A673 (cell line): ENCODE measurements at regions not wholly inside any gene's neighbourhood (a gene's known extent, or its start where the extent isn't known, plus 50 kb on each side); places are given as distances from the start of the nearest gene placed in this dataset.

Experiments
- EZH2 ChIP-seq: fragments of 200-600 bp; sonication (generic); IDR thresholded peaks from 2 replicates; pipeline ENCODE4 v1.6.1; 2017; ENCODE audit warnings: borderline replicate concordance, low read depth, mild to moderate bottlenecking, mixed read lengths, antibody characterized with exemption, low read length; ENCODE audit not compliant: poor library complexity, severe bottlenecking
- TF ChIP-seq, protein P1 (sequence below): fragments of 300-800, 200-600 bp; sonication (generic); conservative IDR thresholded peaks from 2 replicates; pipeline ENCODE4 v1.5.1; 2017; ENCODE audit warnings: low read depth, mild to moderate bottlenecking, antibody characterized with exemption, low read length, moderate library complexity, mixed read lengths

DNA sequence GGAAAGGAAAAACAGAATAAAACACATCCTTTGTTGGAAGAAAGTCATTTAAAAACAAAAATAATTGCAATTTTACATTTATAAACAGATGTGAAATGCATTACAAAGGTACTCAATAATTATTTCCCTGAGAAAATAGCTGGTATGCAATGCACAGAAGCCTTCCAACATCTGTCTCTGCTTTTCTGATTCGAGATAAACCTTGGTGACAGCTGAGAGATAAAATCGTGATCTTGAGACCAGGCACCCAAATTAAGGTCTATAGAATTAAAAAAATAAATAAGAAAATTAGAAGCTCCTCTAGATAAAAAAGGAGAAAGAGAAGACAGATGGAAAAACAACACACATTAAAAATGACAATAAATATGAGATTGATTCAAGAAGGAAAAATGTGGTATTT, 544.0 kb downstream of the SPRY1 start:
- TF ChIP-seq, protein P1, sequence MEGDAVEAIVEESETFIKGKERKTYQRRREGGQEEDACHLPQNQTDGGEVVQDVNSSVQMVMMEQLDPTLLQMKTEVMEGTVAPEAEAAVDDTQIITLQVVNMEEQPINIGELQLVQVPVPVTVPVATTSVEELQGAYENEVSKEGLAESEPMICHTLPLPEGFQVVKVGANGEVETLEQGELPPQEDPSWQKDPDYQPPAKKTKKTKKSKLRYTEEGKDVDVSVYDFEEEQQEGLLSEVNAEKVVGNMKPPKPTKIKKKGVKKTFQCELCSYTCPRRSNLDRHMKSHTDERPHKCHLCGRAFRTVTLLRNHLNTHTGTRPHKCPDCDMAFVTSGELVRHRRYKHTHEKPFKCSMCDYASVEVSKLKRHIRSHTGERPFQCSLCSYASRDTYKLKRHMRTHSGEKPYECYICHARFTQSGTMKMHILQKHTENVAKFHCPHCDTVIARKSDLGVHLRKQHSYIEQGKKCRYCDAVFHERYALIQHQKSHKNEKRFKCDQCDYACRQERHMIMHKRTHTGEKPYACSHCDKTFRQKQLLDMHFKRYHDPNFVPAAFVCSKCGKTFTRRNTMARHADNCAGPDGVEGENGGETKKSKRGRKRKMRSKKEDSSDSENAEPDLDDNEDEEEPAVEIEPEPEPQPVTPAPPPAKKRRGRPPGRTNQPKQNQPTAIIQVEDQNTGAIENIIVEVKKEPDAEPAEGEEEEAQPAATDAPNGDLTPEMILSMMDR: no peak
- TF ChIP-seq EZH2: no peak
